Esophagus muscularis mucosa (tissue), 4 donors: ENCODE measurements at regions not wholly inside any gene's neighbourhood (a gene's known extent, or its start where the extent isn't known, plus 50 kb on each side); places are given as distances from the start of the nearest gene placed in this dataset.

Experiments used
- DNase-seq: peaks from one replicate; pipeline ENCODE4 v3.0.0-alpha.2; 2017; ENCODE audit errors: extremely low spot score
- H3K27ac ChIP-seq, 4 donors: fragments of 200-600 bp; sonication (generic); replicated peaks in 1 of 4; 1 replicate in 3 of 4; 2 replicates in 1 of 4; pipeline ENCODE4 v1.5.1; 2016 to 2019; ENCODE audit warnings: mild to moderate bottlenecking in 1 of 4
- H3K27me3 ChIP-seq, 4 donors: fragments of 200-600 bp; sonication (generic); one replicate each; pipeline versions ENCODE4 v1.5.1 to v1.6.0; 2016 to 2019
- H3K36me3 ChIP-seq, 4 donors: fragments of 200-600 bp; sonication (generic); one replicate each; pipeline ENCODE4 v1.5.1; 2016 to 2019
- H3K4me1 ChIP-seq, 4 donors: fragments of 200-600 bp; sonication (generic); one replicate each; pipeline ENCODE4 v1.5.1; 2016 to 2019
- H3K4me3 ChIP-seq, 4 donors: fragments of 200-600 bp; sonication (generic); 1 replicate in 2 of 4; 2 replicates in 2 of 4; pipeline ENCODE4 v1.5.1; 2016 to 2019; ENCODE audit warnings: mild to moderate bottlenecking in 4 of 4, moderate library complexity in 1 of 4
- H3K9me3 ChIP-seq, 4 donors: fragments of 200-600 bp; sonication (generic); 1 replicate in 3 of 4; 2 replicates in 1 of 4; pipeline ENCODE4 v1.5.1; 2016 to 2019
- EP300 ChIP-seq: sonication (generic); formaldehyde crosslinking; IDR thresholded peaks from one replicate; pipeline ENCODE4 v1.6.1; 2017; ENCODE audit warnings: antibody characterized with exemption
- POLR2A ChIP-seq: fragments of 450-650 bp; IDR thresholded peaks from one replicate; pipeline ENCODE4 v1.6.1; 2017; ENCODE audit warnings: antibody characterized with exemption, moderate library complexity, mild to moderate bottlenecking, low read depth
- POLR2AphosphoS5 ChIP-seq, 2 donors: sonication (generic); formaldehyde crosslinking; IDR thresholded peaks; one replicate each; pipeline ENCODE4 v1.6.1; 2017; ENCODE audit warnings: antibody characterized with exemption in 2 of 2
- WGBS: methylation state at CpG from one replicate; pipeline ENCODE4 v1.1.5; 2018; 5-methylcytosine and 5-hydroxymethylcytosine counted together
- intact Hi-C: fragments of 100-400 bp; cut with DNase I; formaldehyde crosslinking; loops from one replicate; pipeline ENCODE4 v1.15.1; 2023
- TF ChIP-seq, protein P1 (sequence below), 3 experiments: fragments of 200-600 bp in 2 of 3; fragments of 450-650 bp in 1 of 3; sonication (generic) in 2 of 3; IDR thresholded peaks; one replicate each; pipeline ENCODE4 v1.5.1; 2017 to 2019; ENCODE audit warnings: antibody characterized with exemption in 3 of 3, mild to moderate bottlenecking in 2 of 3, moderate library complexity in 1 of 3

GRCh38 chr6:7672066-7673062, 53.5 kb upstream of the BMP6 start:
- WGBS = 64% methylated on average over 17 of the region's 20 CpGs
- Histone ChIP-seq H3K27me3 (peaks cover 0 to 22% (median 0%) of the 10 kb centered on the region in 4 donors), H3K4me1 (peaks cover 5 to 18% (median 11%) of the 10 kb centered on the region in 4 donors), H3K27ac (peak overlapping the region in 1 of 4 donors; percentile 11), H3K4me3 (peak overlapping the region; percentile 24 to 43 (median 29)), H3K9me3 (no peaks in the 10 kb centered on the region), H3K36me3 (no peaks in the 10 kb centered on the region)
- intact Hi-C loops = no loop called here
- TF ChIP-seq POLR2AphosphoS5 (IDR thresholded peaks at IDR 0.05) (no peak), POLR2A (no peak), EP300 (no peak)
- TF ChIP-seq, protein P1, sequence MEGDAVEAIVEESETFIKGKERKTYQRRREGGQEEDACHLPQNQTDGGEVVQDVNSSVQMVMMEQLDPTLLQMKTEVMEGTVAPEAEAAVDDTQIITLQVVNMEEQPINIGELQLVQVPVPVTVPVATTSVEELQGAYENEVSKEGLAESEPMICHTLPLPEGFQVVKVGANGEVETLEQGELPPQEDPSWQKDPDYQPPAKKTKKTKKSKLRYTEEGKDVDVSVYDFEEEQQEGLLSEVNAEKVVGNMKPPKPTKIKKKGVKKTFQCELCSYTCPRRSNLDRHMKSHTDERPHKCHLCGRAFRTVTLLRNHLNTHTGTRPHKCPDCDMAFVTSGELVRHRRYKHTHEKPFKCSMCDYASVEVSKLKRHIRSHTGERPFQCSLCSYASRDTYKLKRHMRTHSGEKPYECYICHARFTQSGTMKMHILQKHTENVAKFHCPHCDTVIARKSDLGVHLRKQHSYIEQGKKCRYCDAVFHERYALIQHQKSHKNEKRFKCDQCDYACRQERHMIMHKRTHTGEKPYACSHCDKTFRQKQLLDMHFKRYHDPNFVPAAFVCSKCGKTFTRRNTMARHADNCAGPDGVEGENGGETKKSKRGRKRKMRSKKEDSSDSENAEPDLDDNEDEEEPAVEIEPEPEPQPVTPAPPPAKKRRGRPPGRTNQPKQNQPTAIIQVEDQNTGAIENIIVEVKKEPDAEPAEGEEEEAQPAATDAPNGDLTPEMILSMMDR (IDR thresholded peaks at IDR 0.05) = no peak
- DNase-seq = no peak

GRCh38 chr6:7673063-7673536, 52.8 kb upstream of the BMP6 start:
- no peak for DNase-seq
- no peak overlapping the region for H3K27ac ChIP-seq
- intact Hi-C loops = no loop called here
- TF ChIP-seq POLR2A (no peak), POLR2AphosphoS5 (IDR thresholded peaks at IDR 0.05) (no peak), EP300 (no peak)
- TF ChIP-seq, protein P1 (IDR thresholded peaks at IDR 0.05) = no peak
- 10% methylated on average over 16 of the region's 16 CpGs for WGBS
- peaks cover 0 to 22% (median 0%) of the 10 kb centered on the region in 4 donors for H3K27me3 ChIP-seq
- no peaks in the 10 kb centered on the region for H3K36me3 ChIP-seq
- H3K9me3 ChIP-seq = no peaks in the 10 kb centered on the region
- peak overlapping the region; percentile 24 to 43 (median 29) for H3K4me3 ChIP-seq
- peaks cover 5 to 18% (median 11%) of the 10 kb centered on the region in 4 donors for H3K4me1 ChIP-seq

GRCh38 chr6:7674291-7674690, 51.6 kb upstream of the BMP6 start:
- WGBS = 37% methylated on average over 2 of the region's 6 CpGs
- TF ChIP-seq, protein P1 (IDR thresholded peaks at IDR 0.05) = no peak
- TF ChIP-seq POLR2AphosphoS5 (IDR thresholded peaks at IDR 0.05) = no peak
- TF ChIP-seq EP300 = no peak
- TF ChIP-seq POLR2A = no peak
- DNase-seq = no peak
- H3K4me3 ChIP-seq = no peak overlapping the region
- no peak overlapping the region for H3K27ac ChIP-seq
- intact Hi-C loops = no loop called here
- peaks cover 5 to 18% (median 11%) of the 10 kb centered on the region in 4 donors for H3K4me1 ChIP-seq
- no peaks in the 10 kb centered on the region for H3K36me3 ChIP-seq
- H3K9me3 ChIP-seq = no peaks in the 10 kb centered on the region
- H3K27me3 ChIP-seq = peaks cover 0 to 27% (median 0%) of the 10 kb centered on the region in 4 donors

DNA sequence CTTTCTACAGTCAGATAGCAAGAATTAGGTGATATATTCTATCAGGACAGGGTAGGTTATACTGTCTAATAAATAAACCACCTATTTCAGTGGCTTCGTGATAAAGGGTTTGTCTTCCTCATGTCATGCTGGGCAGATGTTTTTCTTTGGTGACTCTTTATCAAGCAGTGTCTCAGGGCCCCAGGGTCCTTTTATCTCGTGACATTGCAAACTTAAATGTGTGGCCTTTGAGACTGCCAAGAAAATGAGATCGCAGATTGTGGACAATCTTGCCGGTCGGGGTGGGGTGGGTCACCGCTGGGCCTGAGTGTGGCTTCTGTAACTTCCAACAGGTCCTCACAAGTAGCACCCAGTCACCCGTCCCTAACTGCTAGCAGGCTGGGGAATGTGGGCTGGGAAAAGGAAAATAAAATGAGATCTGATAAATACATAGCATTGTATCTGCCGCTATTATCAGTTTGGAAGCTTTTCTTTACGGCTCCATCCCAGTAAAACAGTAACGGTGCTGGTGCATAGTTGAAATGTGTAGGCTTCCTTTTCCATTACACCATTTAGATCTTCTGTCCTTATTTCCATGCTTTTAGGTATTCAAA, 50.5 kb upstream of the BMP6 start:
- Histone ChIP-seq H3K4me3 (no peak overlapping the region), H3K9me3 (no peaks in the 10 kb centered on the region), H3K4me1 (peaks cover 5 to 18% (median 11%) of the 10 kb centered on the region in 4 donors), H3K27ac (no peak overlapping the region), H3K27me3 (peaks cover 0 to 37% (median 0%) of the 10 kb centered on the region in 4 donors), H3K36me3 (no peaks in the 10 kb centered on the region)
- no peak for DNase-seq
- 75% methylated on average over 10 of the region's 10 CpGs for WGBS
- intact Hi-C loops = no loop called here
- TF ChIP-seq EP300 (no peak), POLR2A (no peak), POLR2AphosphoS5 (IDR thresholded peaks at IDR 0.05) (no peak)
- TF ChIP-seq, protein P1 (IDR thresholded peaks at IDR 0.05) = no peak
